Endodermal cell (in vitro differentiated cells): ENCODE measurements at regions not wholly inside any gene's neighbourhood (a gene's known extent, or its start where the extent isn't known, plus 50 kb on each side); places are given as distances from the start of the nearest gene placed in this dataset.

Experiments used
- DNase-seq: peaks from one replicate; pipeline ENCODE4 v3.0.0-alpha.2; 2017
- H3K27ac ChIP-seq: 2 replicates; pipeline ENCODE4 v1.5.1; 2013; ENCODE audit warnings: mild to moderate bottlenecking, low read depth, low read length, moderate library complexity
- H3K27me3 ChIP-seq: 2 replicates; pipeline ENCODE4 v1.6.1; 2013; ENCODE audit warnings: mild to moderate bottlenecking, low read length, moderate library complexity; ENCODE audit not compliant: insufficient read depth, control insufficient read depth, poor library complexity, severe bottlenecking
- H3K36me3 ChIP-seq: 2 replicates; pipeline ENCODE4 v1.7.0; 2013; ENCODE audit warnings: mild to moderate bottlenecking, low read length, moderate library complexity; ENCODE audit not compliant: control insufficient read depth, insufficient read depth
- H3K4me1 ChIP-seq: one replicate; pipeline ENCODE4 v1.7.0; 2013; ENCODE audit warnings: low read length; ENCODE audit not compliant: control insufficient read depth, insufficient read depth
- H3K4me3 ChIP-seq: 2 replicates; pipeline ENCODE4 v1.5.1; 2013; ENCODE audit warnings: mild to moderate bottlenecking, low read length, moderate library complexity
- H3K9ac ChIP-seq: 2 replicates; pipeline ENCODE4 v1.6.1; 2013; ENCODE audit warnings: mild to moderate bottlenecking, low read length, moderate library complexity; ENCODE audit not compliant: poor library complexity, severe bottlenecking; ENCODE audit errors: extremely low read depth
- H3K9me3 ChIP-seq: 2 replicates; pipeline ENCODE4 v1.6.1; 2013; ENCODE audit warnings: mild to moderate bottlenecking, low read length, moderate library complexity; ENCODE audit not compliant: control insufficient read depth
- H3K27ac Mint-ChIP-seq: 2 replicates; pipeline ENCODE4 v1.8.0; 2020; ENCODE audit warnings: mixed read lengths
- H3K27me3 Mint-ChIP-seq: 2 replicates; pipeline ENCODE4 v1.8.0; 2021; ENCODE audit warnings: mild to moderate bottlenecking, mixed read lengths; ENCODE audit not compliant: insufficient read depth
- H3K36me3 Mint-ChIP-seq: 2 replicates; pipeline ENCODE4 v1.8.0; 2020; ENCODE audit warnings: low read depth, mixed read lengths
- H3K4me1 Mint-ChIP-seq: 2 replicates; pipeline ENCODE4 v1.8.0; 2020; ENCODE audit warnings: mixed read lengths
- H3K4me3 Mint-ChIP-seq: 2 replicates; pipeline ENCODE4 v1.8.0; 2020; ENCODE audit warnings: mild to moderate bottlenecking, moderate library complexity, mixed read lengths
- H3K9me3 Mint-ChIP-seq: 2 replicates; pipeline ENCODE4 v1.8.0; 2020; ENCODE audit warnings: mild to moderate bottlenecking, mixed read lengths
- WGBS, 2 experiments: methylation state at CpG; one replicate each; pipeline versions ENCODE4 v1.1.5 to v1.1.7; 2013; ENCODE audit warnings: missing lambda C conversion rate in 2 of 2, mixed read lengths in 1 of 2; ENCODE audit not compliant: insufficient coverage in 1 of 2, insufficient read length in 1 of 2; 5-methylcytosine and 5-hydroxymethylcytosine counted together
- TF ChIP-seq, protein P1 (sequence below): fragments of 200-600 bp; sonication (generic); conservative IDR thresholded peaks from 2 replicates; pipeline ENCODE4 v1.5.0; 2021; ENCODE audit warnings: antibody characterized with exemption, mild to moderate bottlenecking

GRCh38 chr5:3542769-3543168 lies 52.9 kb upstream of the IRX1 start:
- TF ChIP-seq, protein P1, sequence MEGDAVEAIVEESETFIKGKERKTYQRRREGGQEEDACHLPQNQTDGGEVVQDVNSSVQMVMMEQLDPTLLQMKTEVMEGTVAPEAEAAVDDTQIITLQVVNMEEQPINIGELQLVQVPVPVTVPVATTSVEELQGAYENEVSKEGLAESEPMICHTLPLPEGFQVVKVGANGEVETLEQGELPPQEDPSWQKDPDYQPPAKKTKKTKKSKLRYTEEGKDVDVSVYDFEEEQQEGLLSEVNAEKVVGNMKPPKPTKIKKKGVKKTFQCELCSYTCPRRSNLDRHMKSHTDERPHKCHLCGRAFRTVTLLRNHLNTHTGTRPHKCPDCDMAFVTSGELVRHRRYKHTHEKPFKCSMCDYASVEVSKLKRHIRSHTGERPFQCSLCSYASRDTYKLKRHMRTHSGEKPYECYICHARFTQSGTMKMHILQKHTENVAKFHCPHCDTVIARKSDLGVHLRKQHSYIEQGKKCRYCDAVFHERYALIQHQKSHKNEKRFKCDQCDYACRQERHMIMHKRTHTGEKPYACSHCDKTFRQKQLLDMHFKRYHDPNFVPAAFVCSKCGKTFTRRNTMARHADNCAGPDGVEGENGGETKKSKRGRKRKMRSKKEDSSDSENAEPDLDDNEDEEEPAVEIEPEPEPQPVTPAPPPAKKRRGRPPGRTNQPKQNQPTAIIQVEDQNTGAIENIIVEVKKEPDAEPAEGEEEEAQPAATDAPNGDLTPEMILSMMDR, result no peak
- H3K9me3 Mint-ChIP-seq, result no peaks in the 10 kb centered on the region
- peaks cover 5% of the 10 kb centered on the region for H3K27me3 Mint-ChIP-seq
- Histone ChIP-seq H3K27ac (no peak overlapping the region), H3K36me3 (no peaks in the 10 kb centered on the region), H3K4me3 (no peak overlapping the region), H3K9me3 (no peaks in the 10 kb centered on the region), H3K27me3 (no peaks in the 10 kb centered on the region), H3K4me1 (no peaks in the 10 kb centered on the region), H3K9ac (no peak overlapping the region)
- 92 to 100% methylated on average over 4 to 7 of the region's 7 CpGs for WGBS, 2 experiments
- no peak for DNase-seq
- no peak overlapping the region for H3K27ac Mint-ChIP-seq
- no peak overlapping the region for H3K4me3 Mint-ChIP-seq
- H3K4me1 Mint-ChIP-seq, result no peaks in the 10 kb centered on the region
- H3K36me3 Mint-ChIP-seq, result no peaks in the 10 kb centered on the region

GRCh38 chr5:3542158-3542557 lies 53.5 kb upstream of the IRX1 start:
- no peaks in the 10 kb centered on the region for H3K36me3 ChIP-seq
- Mint-ChIP-seq H3K4me3 (no peak overlapping the region), H3K4me1 (no peaks in the 10 kb centered on the region), H3K27me3 (peaks cover 5% of the 10 kb centered on the region), H3K9me3 (no peaks in the 10 kb centered on the region), H3K36me3 (no peaks in the 10 kb centered on the region), H3K27ac (no peak overlapping the region)
- H3K4me1 ChIP-seq, result no peaks in the 10 kb centered on the region
- H3K9me3 ChIP-seq, result no peaks in the 10 kb centered on the region
- no peak overlapping the region for H3K4me3 ChIP-seq
- no peaks in the 10 kb centered on the region for H3K27me3 ChIP-seq
- H3K9ac ChIP-seq, result no peak overlapping the region
- TF ChIP-seq, protein P1, result no peak
- DNase-seq, result no peak
- 87% methylated on average over 3 of the region's 3 CpGs; no CpG with 5 or more reads in 1 of the 2 experiments for WGBS, 2 experiments
- H3K27ac ChIP-seq, result no peak overlapping the region

DNA sequence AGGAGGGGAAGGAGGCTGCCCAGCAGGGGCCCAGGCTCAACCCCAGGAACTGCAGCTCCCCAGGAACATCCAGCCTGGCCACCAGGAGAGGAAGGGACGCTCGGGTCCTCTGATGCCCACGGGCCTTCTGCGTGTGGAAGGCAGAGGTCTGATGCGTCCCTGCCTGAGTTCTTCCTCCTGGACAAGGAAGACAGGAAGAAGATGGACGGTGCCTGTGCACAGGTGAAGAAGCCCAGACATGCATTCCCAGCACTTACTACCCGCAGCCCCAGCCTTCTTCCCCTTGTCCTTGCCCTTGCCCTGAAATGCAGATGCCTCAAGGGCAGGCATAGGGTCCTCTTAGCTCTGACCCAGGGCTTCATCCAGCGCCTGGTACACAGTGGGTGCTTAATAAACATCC lies 56.7 kb upstream of the IRX1 start:
- Histone ChIP-seq H3K4me1 (no peaks in the 10 kb centered on the region), H3K9me3 (no peaks in the 10 kb centered on the region), H3K27me3 (no peaks in the 10 kb centered on the region), H3K4me3 (no peak overlapping the region), H3K27ac (no peak overlapping the region), H3K9ac (no peak overlapping the region), H3K36me3 (no peaks in the 10 kb centered on the region)
- Mint-ChIP-seq H3K27ac (no peak overlapping the region), H3K9me3 (peaks cover 6% of the 10 kb centered on the region), H3K36me3 (no peaks in the 10 kb centered on the region), H3K27me3 (peaks cover 5% of the 10 kb centered on the region), H3K4me3 (no peak overlapping the region), H3K4me1 (no peaks in the 10 kb centered on the region)
- 93 to 95% methylated on average over 3 to 8 of the region's 8 CpGs for WGBS, 2 experiments
- TF ChIP-seq, protein P1, result no peak
- no peak for DNase-seq
